Mucosa of rectum (tissue), 2 donors: ENCODE measurements at regions not wholly inside any gene's neighbourhood (a gene's known extent, or its start where the extent isn't known, plus 50 kb on each side); places are given as distances from the start of the nearest gene placed in this dataset.

Source experiments
- H3K27ac ChIP-seq, 2 donors: one replicate each; pipeline ENCODE4 v1.7.0; 2013; ENCODE audit warnings: inconsistent platforms in 2 of 2, low read depth in 2 of 2, low read length in 2 of 2
- H3K27me3 ChIP-seq, 2 donors: one replicate each; pipeline ENCODE4 v1.7.0; 2013; ENCODE audit warnings: low read length in 2 of 2; ENCODE audit not compliant: control insufficient read depth in 2 of 2, insufficient read depth in 2 of 2
- H3K36me3 ChIP-seq, 2 donors: one replicate each; pipeline ENCODE4 v1.7.0; 2013; ENCODE audit warnings: low read length in 2 of 2; ENCODE audit not compliant: control insufficient read depth in 2 of 2, insufficient read depth in 2 of 2
- H3K4me1 ChIP-seq, 2 donors: one replicate each; pipeline ENCODE4 v1.7.0; 2013; ENCODE audit warnings: low read length in 2 of 2, mild to moderate bottlenecking in 1 of 2; ENCODE audit not compliant: control insufficient read depth in 2 of 2, insufficient read depth in 2 of 2
- H3K4me3 ChIP-seq, 2 donors: one replicate each; pipeline ENCODE4 v1.7.0; 2013; ENCODE audit warnings: low read length in 2 of 2
- H3K9ac ChIP-seq, 2 donors: one replicate each; pipeline ENCODE4 v1.7.0; 2013; ENCODE audit warnings: low read length in 2 of 2, low read depth in 1 of 2, mild to moderate bottlenecking in 1 of 2
- H3K9me3 ChIP-seq, 2 donors: one replicate each; pipeline ENCODE4 v1.7.0; 2013; ENCODE audit warnings: low read length in 2 of 2; ENCODE audit not compliant: control insufficient read depth in 2 of 2
- donor health status: healthy.
- donor health status: Normal muscosa, but diverticular disease.

DNA sequence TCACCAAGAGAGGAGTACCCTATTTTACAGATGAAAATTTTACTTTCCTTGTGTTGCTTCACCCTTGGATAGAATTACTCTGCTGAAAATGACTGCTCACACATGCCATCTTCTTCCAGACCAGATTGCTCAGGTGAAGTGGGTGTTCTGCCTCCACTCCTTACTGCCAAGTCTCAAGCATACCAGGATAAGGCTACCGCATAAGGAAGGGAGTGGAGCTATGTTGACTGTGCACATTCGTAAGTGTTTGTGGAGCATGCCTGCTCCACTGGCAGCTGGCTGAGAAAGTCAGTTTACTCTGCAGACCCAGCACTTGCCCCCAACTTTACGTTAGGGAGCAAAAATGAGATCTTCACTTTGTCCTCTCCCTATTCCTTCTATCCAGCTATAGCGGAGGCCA is 405.0 kb upstream of the DDX18 start:
- Histone ChIP-seq H3K9me3 (no peaks in the 10 kb centered on the region), H3K9ac (no peak overlapping the region), H3K27ac (no peak overlapping the region), H3K4me1 (no peaks in the 10 kb centered on the region), H3K27me3 (no peaks in the 10 kb centered on the region), H3K36me3 (no peaks in the 10 kb centered on the region), H3K4me3 (no peak overlapping the region)

- H3K9me3 ChIP-seq: no peaks in the 10 kb centered on the region
- H3K9ac ChIP-seq: no peak overlapping the region
- no peak overlapping the region for H3K4me3 ChIP-seq
- H3K36me3 ChIP-seq: no peaks in the 10 kb centered on the region
- H3K4me1 ChIP-seq: no peaks in the 10 kb centered on the region
- no peaks in the 10 kb centered on the region for H3K27me3 ChIP-seq
- no peak overlapping the region for H3K27ac ChIP-seq
Observed at GRCh38 chr2:117411983-117412382, 402.5 kb upstream of the DDX18 start.

GRCh38 chr2:117432746-117433145 is 381.7 kb upstream of the DDX18 start:
- Histone ChIP-seq H3K9ac (no peak overlapping the region), H3K27ac (no peak overlapping the region), H3K9me3 (no peaks in the 10 kb centered on the region), H3K27me3 (no peaks in the 10 kb centered on the region), H3K4me1 (no peaks in the 10 kb centered on the region), H3K36me3 (no peaks in the 10 kb centered on the region), H3K4me3 (no peak overlapping the region)

DNA sequence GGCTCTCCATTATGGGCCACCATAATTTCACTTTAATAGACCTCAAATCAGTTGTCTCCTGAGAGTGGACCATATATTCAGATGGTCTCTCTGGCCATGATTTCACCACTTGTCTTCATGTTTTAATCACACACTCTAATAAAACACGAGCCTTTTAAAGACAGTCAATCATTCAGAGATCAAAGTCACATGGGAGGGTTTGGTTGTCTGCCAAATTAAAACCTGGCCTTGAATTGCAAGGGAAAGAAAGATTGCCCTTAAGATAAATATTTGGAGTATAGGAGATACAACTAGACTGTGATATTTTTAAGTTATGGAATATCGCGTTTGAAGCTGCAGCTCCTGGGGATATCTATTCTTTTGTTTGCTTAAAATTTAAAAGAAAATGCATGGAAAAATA is 377.8 kb upstream of the DDX18 start:
- no peaks in the 10 kb centered on the region for H3K27me3 ChIP-seq

GRCh38 chr2:117470311-117471095 is 344.0 kb upstream of the DDX18 start:
- H3K27me3 ChIP-seq: no peaks in the 10 kb centered on the region
- no peak overlapping the region for H3K4me3 ChIP-seq

More for the DNA sequence above, 377.8 kb upstream of the DDX18 start:
- H3K27ac ChIP-seq: no peak overlapping the region
- no peaks in the 10 kb centered on the region for H3K36me3 ChIP-seq
- H3K9me3 ChIP-seq: no peaks in the 10 kb centered on the region
- H3K9ac ChIP-seq: no peak overlapping the region
- no peak overlapping the region for H3K4me3 ChIP-seq
- H3K4me1 ChIP-seq: no peaks in the 10 kb centered on the region

GRCh38 chr2:117481608-117482007 is 332.9 kb upstream of the DDX18 start:
- Histone ChIP-seq H3K9me3 (no peaks in the 10 kb centered on the region), H3K36me3 (no peaks in the 10 kb centered on the region), H3K4me3 (no peak overlapping the region), H3K4me1 (no peaks in the 10 kb centered on the region), H3K27me3 (no peaks in the 10 kb centered on the region), H3K27ac (no peak overlapping the region), H3K9ac (no peak overlapping the region)

More at GRCh38 chr2:117470311-117471095, 344.0 kb upstream of the DDX18 start:
- no peaks in the 10 kb centered on the region for H3K4me1 ChIP-seq
- no peak overlapping the region for H3K9ac ChIP-seq
- H3K27ac ChIP-seq: no peak overlapping the region
- H3K9me3 ChIP-seq: no peaks in the 10 kb centered on the region
- no peaks in the 10 kb centered on the region for H3K36me3 ChIP-seq

GRCh38 chr2:117485588-117485987 is 328.9 kb upstream of the DDX18 start:
- Histone ChIP-seq H3K4me1 (no peaks in the 10 kb centered on the region), H3K36me3 (no peaks in the 10 kb centered on the region), H3K4me3 (no peak overlapping the region), H3K9ac (no peak overlapping the region), H3K27me3 (no peaks in the 10 kb centered on the region), H3K27ac (no peak overlapping the region), H3K9me3 (no peaks in the 10 kb centered on the region)

GRCh38 chr2:117486081-117486480 is 328.4 kb upstream of the DDX18 start:
- no peaks in the 10 kb centered on the region for H3K27me3 ChIP-seq
- no peaks in the 10 kb centered on the region for H3K4me1 ChIP-seq
- H3K9ac ChIP-seq: no peak overlapping the region
- no peak overlapping the region for H3K27ac ChIP-seq
- no peaks in the 10 kb centered on the region for H3K9me3 ChIP-seq
- no peak overlapping the region for H3K4me3 ChIP-seq
- no peaks in the 10 kb centered on the region for H3K36me3 ChIP-seq

GRCh38 chr2:117492209-117492851 is 322.2 kb upstream of the DDX18 start:
- H3K4me1 ChIP-seq: no peaks in the 10 kb centered on the region
- H3K9me3 ChIP-seq: no peaks in the 10 kb centered on the region
- H3K9ac ChIP-seq: no peak overlapping the region
- no peak overlapping the region for H3K27ac ChIP-seq
- H3K27me3 ChIP-seq: no peaks in the 10 kb centered on the region
- no peaks in the 10 kb centered on the region for H3K36me3 ChIP-seq
- H3K4me3 ChIP-seq: no peak overlapping the region

- H3K4me3 ChIP-seq: no peak overlapping the region
- no peaks in the 10 kb centered on the region for H3K9me3 ChIP-seq
- no peaks in the 10 kb centered on the region for H3K4me1 ChIP-seq
Observed at GRCh38 chr2:117500721-117501120, 313.8 kb upstream of the DDX18 start.

More at GRCh38 chr2:117500721-117501120, 313.8 kb upstream of the DDX18 start:
- Histone ChIP-seq H3K9ac (no peak overlapping the region), H3K36me3 (no peaks in the 10 kb centered on the region), H3K27ac (no peak overlapping the region), H3K27me3 (no peaks in the 10 kb centered on the region)
